KOPT-K1 (cell line): ENCODE measurements at regions not wholly inside any gene's neighbourhood (a gene's known extent, or its start where the extent isn't known, plus 50 kb on each side); places are given as distances from the start of the nearest gene placed in this dataset.
"Not testable (repeated sequence)": the region's sequence is repeated elsewhere in the genome, so short reads cannot be mapped to it uniquely, and the experiment has no call there.

Experiments used
- H3K27ac ChIP-seq: fragments of 200-600 bp; sonication (generic); 2 replicates; pipeline ENCODE4 v1.5.1; 2016; ENCODE audit warnings: antibody characterized with exemption, mild to moderate bottlenecking, low read depth, low read length; ENCODE audit not compliant: poor library complexity, severe bottlenecking
- H3K36me3 ChIP-seq: fragments of 200-600 bp; sonication (generic); 2 replicates; pipeline ENCODE4 v1.5.1; 2017; ENCODE audit warnings: antibody characterized with exemption, mild to moderate bottlenecking, low read length, moderate library complexity; ENCODE audit not compliant: insufficient read depth
- H3K9me3 ChIP-seq: fragments of 200-600 bp; sonication (generic); 2 replicates; pipeline ENCODE4 v1.5.1; 2017; ENCODE audit warnings: antibody characterized with exemption, low read length, mild to moderate bottlenecking; ENCODE audit not compliant: insufficient read depth, poor library complexity, severe bottlenecking

GRCh38 chr20:41750137-41750536 lies 132.0 kb upstream of the CHD6 start:
- H3K36me3 ChIP-seq = no peaks in the 10 kb centered on the region
- no peaks in the 10 kb centered on the region for H3K9me3 ChIP-seq
- H3K27ac ChIP-seq = no peak overlapping the region

- H3K27ac ChIP-seq = no peak overlapping the region
- H3K36me3 ChIP-seq = no peaks in the 10 kb centered on the region
- H3K9me3 ChIP-seq = no peaks in the 10 kb centered on the region
These were observed 130.8 kb upstream of the CHD6 start for GRCh38 chr20:41748756-41749582.

DNA sequence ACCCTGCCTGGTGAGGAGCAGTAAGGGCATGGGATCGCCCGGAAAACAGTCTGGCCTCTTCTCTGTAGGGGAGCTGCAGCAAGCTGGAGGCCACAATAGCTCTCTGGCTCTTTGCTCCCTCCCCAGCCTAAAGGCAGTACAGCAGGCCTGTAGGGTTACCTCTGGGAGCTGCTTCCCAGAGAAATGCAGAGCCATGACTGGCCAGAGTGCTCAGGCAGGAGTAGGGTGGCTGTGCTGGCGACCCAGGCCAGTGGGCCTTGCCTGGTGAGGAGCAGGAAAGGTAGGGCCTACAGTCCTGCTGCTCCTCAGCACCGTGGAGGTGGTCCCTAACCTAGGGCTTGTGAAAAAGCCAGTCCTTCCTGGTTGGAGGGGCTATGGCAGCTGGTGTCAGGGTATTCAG lies 129.9 kb upstream of the CHD6 start:
- no peaks in the 10 kb centered on the region for H3K36me3 ChIP-seq
- no peaks in the 10 kb centered on the region for H3K9me3 ChIP-seq
- no peak overlapping the region for H3K27ac ChIP-seq

DNA sequence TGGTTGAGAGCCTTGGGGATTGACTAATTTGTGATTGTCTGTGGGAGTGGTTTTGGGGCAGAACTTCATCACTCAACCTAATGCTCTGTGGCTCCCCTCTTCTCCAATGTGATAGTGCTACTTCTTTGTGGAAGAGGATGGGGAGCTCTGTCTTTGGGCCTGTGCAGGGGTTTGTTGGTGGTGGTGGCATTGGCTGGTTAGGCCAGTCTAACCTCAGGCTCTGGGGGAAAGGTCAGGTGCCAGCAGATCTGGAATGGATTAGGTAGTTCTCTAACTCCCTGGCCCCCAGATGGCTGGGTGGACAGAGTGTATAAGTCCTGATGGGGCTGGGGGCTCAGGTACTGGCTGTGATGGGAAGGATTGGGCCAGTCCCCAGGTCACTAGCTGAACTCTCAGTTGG lies 129.0 kb upstream of the CHD6 start:
- Histone ChIP-seq H3K27ac (no peak overlapping the region), H3K36me3 (no peaks in the 10 kb centered on the region), H3K9me3 (no peaks in the 10 kb centered on the region)

- no peaks in the 10 kb centered on the region for H3K9me3 ChIP-seq
- H3K36me3 ChIP-seq = no peaks in the 10 kb centered on the region
- no peak overlapping the region for H3K27ac ChIP-seq
These were observed 128.5 kb upstream of the CHD6 start for GRCh38 chr20:41746635-41747034.

DNA sequence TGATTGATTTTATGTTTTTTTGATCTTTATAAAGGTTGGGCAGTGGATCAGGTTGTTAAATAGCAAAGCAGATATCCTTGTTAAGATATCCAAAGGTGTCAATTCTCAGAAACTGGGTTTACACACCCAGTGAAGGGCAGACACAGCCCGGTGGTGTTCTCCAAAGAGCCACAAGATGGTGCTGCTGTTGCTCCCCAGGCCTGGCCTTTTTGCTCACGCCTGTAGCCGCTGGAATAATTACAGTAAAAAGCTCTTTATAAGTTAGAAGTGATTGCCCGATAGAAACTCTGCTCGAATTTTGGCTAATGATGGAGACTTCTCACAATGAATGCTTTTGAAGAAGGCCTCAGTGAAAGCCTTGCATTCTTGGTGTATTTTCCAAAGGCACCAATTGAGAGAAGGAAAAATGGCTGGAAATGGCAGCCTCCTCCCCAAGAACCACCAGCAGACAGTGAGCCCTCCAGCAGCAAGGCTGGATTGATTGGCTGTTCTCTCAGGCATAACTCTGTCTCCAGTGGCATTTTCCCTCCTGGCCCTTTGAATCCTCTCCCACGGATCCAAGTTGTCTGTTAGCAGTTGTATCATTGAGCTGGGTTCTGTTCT lies 120.5 kb upstream of the CHD6 start:
- Histone ChIP-seq H3K27ac (no peak overlapping the region), H3K9me3 (peaks cover 6% of the 10 kb centered on the region), H3K36me3 (no peaks in the 10 kb centered on the region)

DNA sequence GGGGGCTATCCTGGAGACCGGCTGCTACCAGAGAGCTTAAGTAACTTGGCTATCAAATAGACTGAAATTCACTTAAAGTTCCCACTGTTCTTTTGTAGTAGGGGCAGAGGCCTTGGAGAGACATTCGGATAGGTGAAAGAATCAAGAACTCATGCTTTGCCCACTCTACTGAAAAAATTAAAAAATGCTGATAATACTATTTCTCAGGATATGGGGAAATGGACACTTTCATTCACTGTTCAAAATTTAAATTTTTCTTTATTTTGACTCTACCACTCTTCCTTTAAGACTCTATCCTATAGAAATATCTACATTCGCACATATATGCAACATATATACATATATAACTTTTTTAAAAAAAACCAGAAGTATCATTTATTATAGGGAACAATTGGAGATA lies 117.8 kb upstream of the CHD6 start:
- Histone ChIP-seq H3K36me3 (no peaks in the 10 kb centered on the region), H3K27ac (no peak overlapping the region), H3K9me3 (peaks cover 6% of the 10 kb centered on the region)

- Histone ChIP-seq H3K27ac (no peak overlapping the region), H3K36me3 (no peaks in the 10 kb centered on the region), H3K9me3 (peaks cover 6% of the 10 kb centered on the region)
These were observed 116.3 kb upstream of the CHD6 start for GRCh38 chr20:41734506-41734945.

- no peaks in the 10 kb centered on the region for H3K36me3 ChIP-seq
- H3K27ac ChIP-seq = no peak overlapping the region
- peaks cover 6% of the 10 kb centered on the region for H3K9me3 ChIP-seq
These were observed 115.0 kb upstream of the CHD6 start for GRCh38 chr20:41733151-41733550.

GRCh38 chr20:41731198-41731597 lies 113.0 kb upstream of the CHD6 start:
- not testable (repeated sequence) for H3K36me3 ChIP-seq, H3K9me3 ChIP-seq, H3K27ac ChIP-seq

GRCh38 chr20:41727681-41728080 lies 109.5 kb upstream of the CHD6 start:
- not testable (repeated sequence) for H3K9me3 ChIP-seq, H3K27ac ChIP-seq, H3K36me3 ChIP-seq

- Histone ChIP-seq H3K27ac (no peak overlapping the region), H3K9me3 (peaks cover 5% of the 10 kb centered on the region), H3K36me3 (no peaks in the 10 kb centered on the region)
These were observed 108.5 kb upstream of the CHD6 start for GRCh38 chr20:41726727-41727126.

GRCh38 chr20:41719151-41719550 lies 101.0 kb upstream of the CHD6 start:
- peaks cover 5% of the 10 kb centered on the region for H3K9me3 ChIP-seq
- H3K27ac ChIP-seq = no peak overlapping the region
- no peaks in the 10 kb centered on the region for H3K36me3 ChIP-seq

- H3K36me3 ChIP-seq = no peaks in the 10 kb centered on the region
- H3K9me3 ChIP-seq = peaks cover 5% of the 10 kb centered on the region
- no peak overlapping the region for H3K27ac ChIP-seq
These were observed 99.3 kb upstream of the CHD6 start for GRCh38 chr20:41717483-41717882.

DNA sequence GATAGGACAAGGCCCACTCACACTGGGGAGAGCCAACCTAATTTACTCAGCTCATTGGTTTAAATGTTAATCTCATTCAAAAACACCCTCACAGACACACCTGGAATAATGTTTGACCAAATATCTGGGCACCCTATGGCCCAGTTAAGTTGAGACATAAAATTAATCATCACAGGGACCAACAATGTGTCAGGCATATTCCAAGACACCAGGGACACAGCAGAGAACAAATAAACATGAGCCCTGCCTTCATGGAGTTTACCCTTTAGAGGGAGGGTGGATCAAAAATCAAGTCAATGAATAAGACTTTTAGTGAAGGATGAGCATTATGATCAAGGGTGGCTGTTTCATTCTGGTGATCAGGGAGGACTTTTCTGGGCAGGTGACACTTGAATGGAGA lies 98.7 kb upstream of the CHD6 start:
- H3K27ac ChIP-seq = no peak overlapping the region
- no peaks in the 10 kb centered on the region for H3K9me3 ChIP-seq
- H3K36me3 ChIP-seq = no peaks in the 10 kb centered on the region

GRCh38 chr20:41716436-41716835 lies 98.3 kb upstream of the CHD6 start:
- Histone ChIP-seq H3K36me3 (no peaks in the 10 kb centered on the region), H3K27ac (no peak overlapping the region), H3K9me3 (no peaks in the 10 kb centered on the region)
